Liver (tissue), 8 donors: ENCODE measurements at regions not wholly inside any gene's neighbourhood (a gene's known extent, or its start where the extent isn't known, plus 50 kb on each side); places are given as distances from the start of the nearest gene placed in this dataset.

Source experiments
- DNase-seq: peaks from one replicate; pipeline ENCODE4 v3.0.0-alpha.2; 2017; ENCODE audit warnings: low spot score
- H3K27ac ChIP-seq, 2 donors: one replicate each; pipeline ENCODE4 v1.7.0; 2013; ENCODE audit warnings: inconsistent platforms in 2 of 2, low read length in 2 of 2, control low read depth in 1 of 2, low read depth in 1 of 2, mild to moderate bottlenecking in 1 of 2
- H3K27me3 ChIP-seq, 4 donors: one replicate each; pipeline versions ENCODE4 v1.6.1 to v1.7.0; 2013; ENCODE audit warnings: low read length in 3 of 4, inconsistent platforms in 1 of 4, mild to moderate bottlenecking in 1 of 4, moderate library complexity in 1 of 4; ENCODE audit not compliant: control insufficient read depth in 4 of 4, insufficient read depth in 4 of 4
- H3K36me3 ChIP-seq, 4 donors: one replicate each; pipeline versions ENCODE4 v1.6.1 to v1.7.0; 2013; ENCODE audit warnings: low read length in 3 of 4, mild to moderate bottlenecking in 3 of 4, low read depth in 1 of 4, moderate library complexity in 1 of 4; ENCODE audit not compliant: control insufficient read depth in 4 of 4, insufficient read depth in 3 of 4
- H3K4me1 ChIP-seq, 4 donors: one replicate each; pipeline versions ENCODE4 v1.6.1 to v1.7.0; 2013; ENCODE audit warnings: low read length in 3 of 4, mild to moderate bottlenecking in 3 of 4, moderate library complexity in 1 of 4; ENCODE audit not compliant: control insufficient read depth in 4 of 4, insufficient read depth in 4 of 4
- H3K4me3 ChIP-seq, 3 donors: one replicate each; pipeline versions ENCODE4 v1.6.1 to v1.7.0; 2013; ENCODE audit warnings: low read length in 3 of 3, control low read depth in 1 of 3, low read depth in 1 of 3, mild to moderate bottlenecking in 1 of 3
- H3K9ac ChIP-seq, 2 donors: one replicate each; pipeline ENCODE4 v1.7.0; 2013; ENCODE audit warnings: low read length in 2 of 2, mild to moderate bottlenecking in 2 of 2, moderate library complexity in 2 of 2, control low read depth in 1 of 2, low read depth in 1 of 2
- H3K9me3 ChIP-seq, 4 donors: one replicate each; pipeline versions ENCODE4 v1.6.1 to v1.7.0; 2013; ENCODE audit warnings: low read length in 3 of 4; ENCODE audit not compliant: control insufficient read depth in 4 of 4
- ATF3 ChIP-seq: IDR thresholded peaks from 2 replicates; pipeline ENCODE4 v1.6.1; 2016; ENCODE audit warnings: antibody characterized with exemption
- CTCF ChIP-seq: fragments of 150-350 bp; IDR thresholded peaks from 2 replicates; pipeline ENCODE4 v1.5.1; 2017; ENCODE audit warnings: improper control_type of control experiment, low read depth, low read length; ENCODE audit not compliant: missing input control
- EGR1 ChIP-seq, 2 donors: IDR thresholded peaks; 2 replicates each; pipeline ENCODE4 v1.6.1; 2016 to 2018; ENCODE audit warnings: antibody characterized with exemption in 2 of 2, low read depth in 2 of 2
- FOXA2 ChIP-seq: IDR thresholded peaks from 2 replicates; pipeline ENCODE4 v1.6.1; 2016; ENCODE audit warnings: antibody characterized with exemption
- HNF4A ChIP-seq, 2 donors: conservative IDR thresholded peaks; 2 replicates each; pipeline ENCODE4 v1.6.1; 2016; ENCODE audit warnings: antibody characterized with exemption in 2 of 2, mild to moderate bottlenecking in 2 of 2
- HNF4G ChIP-seq: IDR thresholded peaks from 2 replicates; pipeline ENCODE4 v1.6.1; 2016; ENCODE audit warnings: antibody characterized with exemption
- JUND ChIP-seq, 2 donors: IDR thresholded peaks; 2 replicates each; pipeline ENCODE4 v1.6.1; 2016; ENCODE audit warnings: antibody characterized with exemption in 2 of 2
- MAX ChIP-seq: IDR thresholded peaks from 2 replicates; pipeline ENCODE4 v1.6.1; 2016; ENCODE audit warnings: antibody characterized with exemption
- NR2F2 ChIP-seq: IDR thresholded peaks from 2 replicates; pipeline ENCODE4 v1.6.1; 2016; ENCODE audit warnings: antibody characterized with exemption
- RAD21 ChIP-seq, 2 donors: IDR thresholded peaks; 2 replicates each; pipeline ENCODE4 v1.6.1; 2016; ENCODE audit warnings: antibody characterized with exemption in 2 of 2, mild to moderate bottlenecking in 2 of 2
- REST ChIP-seq: IDR thresholded peaks from 2 replicates; pipeline ENCODE4 v1.6.1; 2016; ENCODE audit warnings: antibody characterized with exemption, mild to moderate bottlenecking
- RXRA ChIP-seq, 2 donors: IDR thresholded peaks; 2 replicates each; pipeline ENCODE4 v1.6.1; 2017 to 2018; ENCODE audit warnings: antibody characterized with exemption in 2 of 2, mild to moderate bottlenecking in 1 of 2
- YY1 ChIP-seq: IDR thresholded peaks from 2 replicates; pipeline ENCODE4 v1.6.1; 2016; ENCODE audit warnings: antibody characterized with exemption, mild to moderate bottlenecking
- WGBS: extraction: QIAGEN DNeasy Blood & Tissue Kit; methylation state at CpG from one replicate; pipeline ENCODE4 v1.1.7; 2013; 5-methylcytosine and 5-hydroxymethylcytosine counted together
- TF ChIP-seq, protein P1 (sequence below): IDR thresholded peaks from 2 replicates; pipeline ENCODE4 v1.6.1; 2016; ENCODE audit warnings: antibody characterized with exemption
- donor health status: healthy.
- donor health status: healthy.
- donor health status: healthy.
- donor health status: healthy.
- donor health status: healthy.

DNA sequence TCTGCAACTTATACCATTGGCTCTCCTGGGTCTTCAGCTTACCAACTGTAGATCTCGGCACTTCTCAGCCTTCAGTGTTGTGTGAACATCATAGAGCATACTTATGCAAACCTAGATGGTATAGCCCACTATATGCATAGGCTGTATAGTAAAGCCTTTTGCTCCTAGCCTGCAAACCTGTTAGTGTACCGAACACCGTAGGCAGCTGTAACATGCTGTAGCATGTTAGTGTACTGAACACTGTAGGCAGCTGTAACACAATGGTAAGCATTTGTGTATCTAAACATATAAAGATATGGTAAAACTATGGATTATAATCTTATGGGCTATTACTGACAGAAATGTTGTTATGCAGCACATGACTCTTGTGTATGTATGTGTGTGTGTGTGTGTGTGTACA, 256.9 kb downstream of the WDR11 start:
- no peaks in the 10 kb centered on the region for H3K36me3 ChIP-seq
- no peak overlapping the region for H3K9ac ChIP-seq
- peaks cover 0 to 3% (median 0%) of the 10 kb centered on the region in 4 donors for H3K9me3 ChIP-seq
- no peak overlapping the region for H3K4me3 ChIP-seq
- peaks cover 0 to 3% (median 0%) of the 10 kb centered on the region in 4 donors for H3K27me3 ChIP-seq
- 95% methylated on average over 3 of the region's 3 CpGs for WGBS
- no peak overlapping the region for H3K27ac ChIP-seq
- no peaks in the 10 kb centered on the region for H3K4me1 ChIP-seq
- DNase-seq = no peak
- TF ChIP-seq HNF4A (conservative IDR thresholded peaks at IDR 0.05) (no peak), HNF4G (no peak), RXRA (IDR thresholded peaks at IDR 0.05) (no peak), EGR1 (IDR thresholded peaks at IDR 0.05; ENCODE audit: low read depth in 2 of 2) (no peak), FOXA2 (no peak), MAX (no peak), JUND (IDR thresholded peaks at IDR 0.05) (no peak), YY1 (no peak), CTCF (no peak), ATF3 (no peak), REST (no peak), RAD21 (IDR thresholded peaks at IDR 0.05) (no peak)
- TF ChIP-seq, protein P1, sequence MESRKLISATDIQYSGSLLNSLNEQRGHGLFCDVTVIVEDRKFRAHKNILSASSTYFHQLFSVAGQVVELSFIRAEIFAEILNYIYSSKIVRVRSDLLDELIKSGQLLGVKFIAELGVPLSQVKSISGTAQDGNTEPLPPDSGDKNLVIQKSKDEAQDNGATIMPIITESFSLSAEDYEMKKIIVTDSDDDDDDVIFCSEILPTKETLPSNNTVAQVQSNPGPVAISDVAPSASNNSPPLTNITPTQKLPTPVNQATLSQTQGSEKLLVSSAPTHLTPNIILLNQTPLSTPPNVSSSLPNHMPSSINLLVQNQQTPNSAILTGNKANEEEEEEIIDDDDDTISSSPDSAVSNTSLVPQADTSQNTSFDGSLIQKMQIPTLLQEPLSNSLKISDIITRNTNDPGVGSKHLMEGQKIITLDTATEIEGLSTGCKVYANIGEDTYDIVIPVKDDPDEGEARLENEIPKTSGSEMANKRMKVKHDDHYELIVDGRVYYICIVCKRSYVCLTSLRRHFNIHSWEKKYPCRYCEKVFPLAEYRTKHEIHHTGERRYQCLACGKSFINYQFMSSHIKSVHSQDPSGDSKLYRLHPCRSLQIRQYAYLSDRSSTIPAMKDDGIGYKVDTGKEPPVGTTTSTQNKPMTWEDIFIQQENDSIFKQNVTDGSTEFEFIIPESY = no peak

GRCh38 chr10:121110369-121110768, 259.2 kb downstream of the WDR11 start:
- TF ChIP-seq FOXA2 = no peak
- no peak for TF ChIP-seq CTCF
- no peak for TF ChIP-seq NR2F2
- Histone ChIP-seq H3K9ac (no peak overlapping the region), H3K4me1 (no peaks in the 10 kb centered on the region), H3K9me3 (peaks cover 0 to 3% (median 0%) of the 10 kb centered on the region in 4 donors), H3K36me3 (no peaks in the 10 kb centered on the region), H3K27ac (no peak overlapping the region), H3K27me3 (peaks cover 0 to 3% (median under 1%) of the 10 kb centered on the region in 4 donors), H3K4me3 (no peak overlapping the region)
- DNase-seq = no peak
